Neural cell (in vitro differentiated cells): ENCODE measurements at regions not wholly inside any gene's neighbourhood (a gene's known extent, or its start where the extent isn't known, plus 50 kb on each side); places are given as distances from the start of the nearest gene placed in this dataset.
A peak's percentile ranks its signal among the peaks of the same experiment; 100 is the strongest.

ENCODE experiments used
- H2AFZ ChIP-seq: fragments of 200-600, 300-800 bp; sonication (generic), shearing (Covaris generic); 2 replicates; pipeline ENCODE4 v1.6.0; 2014; ENCODE audit warnings: low read depth, mild to moderate bottlenecking, antibody characterized with exemption, low read length, moderate library complexity
- H3F3A ChIP-seq: fragments of 200-600 bp; shearing (Covaris generic); 2 replicates; pipeline ENCODE4 v1.6.1; 2016; ENCODE audit warnings: mild to moderate bottlenecking, moderate library complexity, mixed read lengths, antibody characterized with exemption, low read length; ENCODE audit not compliant: insufficient read depth, poor library complexity, severe bottlenecking
- H3K27ac ChIP-seq: fragments of 200-600, 300-800 bp; sonication (generic), shearing (Covaris generic); 2 replicates; pipeline ENCODE4 v1.5.1; 2014; ENCODE audit warnings: mild to moderate bottlenecking, low read length, moderate library complexity
- H3K27me3 ChIP-seq: fragments of 300-800, 200-600 bp; sonication (generic), shearing (Covaris generic); 2 replicates; pipeline ENCODE4 v1.6.0; 2014; ENCODE audit warnings: mild to moderate bottlenecking, low read depth, low read length, moderate library complexity; ENCODE audit not compliant: insufficient read depth
- H3K36me3 ChIP-seq: fragments of 300-800, 200-600 bp; sonication (generic), shearing (Covaris generic); 2 replicates; pipeline ENCODE4 v1.5.1; 2014; ENCODE audit warnings: mild to moderate bottlenecking, antibody characterized with exemption, low read length, moderate library complexity; ENCODE audit not compliant: insufficient read depth
- H3K4me2 ChIP-seq: fragments of 300-800, 200-600 bp; sonication (generic), shearing (Covaris generic); 2 replicates; pipeline ENCODE4 v1.6.0; 2014; ENCODE audit warnings: mild to moderate bottlenecking, low read length
- H3K4me3 ChIP-seq: fragments of 300-800, 200-600 bp; sonication (generic), shearing (Covaris generic); 2 replicates; pipeline ENCODE4 v1.5.1; 2014; ENCODE audit warnings: mild to moderate bottlenecking, low read length, moderate library complexity
- H3K79me2 ChIP-seq: fragments of 200-600 bp; shearing (Covaris generic); replicated peaks from 2 replicates; pipeline ENCODE4 v1.6.0; 2014; ENCODE audit warnings: mild to moderate bottlenecking, low read length, moderate library complexity; ENCODE audit not compliant: insufficient read depth
- H3K9ac ChIP-seq: fragments of 300-800, 200-600 bp; sonication (generic), shearing (Covaris generic); 2 replicates; pipeline ENCODE4 v1.6.1; 2016; ENCODE audit warnings: mild to moderate bottlenecking, low read length, mixed read lengths
- H3K9me2 ChIP-seq: fragments of 200-600 bp; shearing (Covaris generic); 2 replicates; pipeline ENCODE4 v1.6.1; 2016; ENCODE audit warnings: mild to moderate bottlenecking, low read length, mixed read lengths; ENCODE audit not compliant: insufficient read depth
- H3K9me3 ChIP-seq: fragments of 200-600, 300-800 bp; sonication (generic), shearing (Covaris generic); 2 replicates; pipeline ENCODE4 v1.6.1; 2016; ENCODE audit warnings: mild to moderate bottlenecking, mixed run types, low read length, moderate library complexity, mixed read lengths
- H4K20me1 ChIP-seq: fragments of 200-600 bp; shearing (Covaris generic); 2 replicates; pipeline ENCODE4 v1.6.1; 2016; ENCODE audit warnings: mild to moderate bottlenecking, mixed run types; ENCODE audit not compliant: insufficient read depth
- EP300 ChIP-seq: fragments of 450-650 bp; conservative IDR thresholded peaks from 2 replicates; pipeline ENCODE4 v1.6.1; 2014; ENCODE audit warnings: antibody characterized with exemption, mild to moderate bottlenecking, moderate library complexity; ENCODE audit not compliant: poor library complexity, severe bottlenecking
- EZH2 ChIP-seq: fragments of 200-600, 300-800 bp; shearing (Covaris generic), sonication (generic); IDR thresholded peaks from 2 replicates; pipeline ENCODE4 v1.6.1; 2014; ENCODE audit warnings: antibody characterized with exemption, low read length, borderline replicate concordance, mild to moderate bottlenecking; ENCODE audit not compliant: insufficient read depth, poor library complexity, severe bottlenecking
- MXI1 ChIP-seq: fragments of 450-650 bp; conservative IDR thresholded peaks from 2 replicates; pipeline ENCODE4 v1.6.1; 2014; ENCODE audit warnings: antibody characterized with exemption, mild to moderate bottlenecking; ENCODE audit not compliant: poor library complexity, severe bottlenecking
- POLR2AphosphoS5 ChIP-seq: IDR thresholded peaks from 2 replicates; pipeline ENCODE4 v1.6.1; 2012
- RAD21 ChIP-seq: fragments of 450-650 bp; conservative IDR thresholded peaks from 2 replicates; pipeline ENCODE4 v1.6.1; 2014; ENCODE audit warnings: antibody characterized with exemption, mild to moderate bottlenecking, moderate library complexity
- REST ChIP-seq: IDR thresholded peaks from 2 replicates; pipeline ENCODE4 v1.6.1; 2012; ENCODE audit warnings: borderline replicate concordance
- SMC3 ChIP-seq: fragments of 450-650 bp; conservative IDR thresholded peaks from 2 replicates; pipeline ENCODE4 v1.6.1; 2014; ENCODE audit warnings: antibody characterized with exemption, mild to moderate bottlenecking, moderate library complexity; ENCODE audit not compliant: poor library complexity
- TAF1 ChIP-seq: IDR thresholded peaks from 2 replicates; pipeline ENCODE4 v1.6.1; 2012; ENCODE audit warnings: low read depth
- TF ChIP-seq, protein P1 (sequence below): fragments of 450-650 bp; IDR thresholded peaks from 2 replicates; pipeline ENCODE4 v1.5.1; 2014; ENCODE audit warnings: antibody characterized with exemption, mild to moderate bottlenecking, moderate library complexity; ENCODE audit not compliant: poor library complexity, severe bottlenecking

DNA sequence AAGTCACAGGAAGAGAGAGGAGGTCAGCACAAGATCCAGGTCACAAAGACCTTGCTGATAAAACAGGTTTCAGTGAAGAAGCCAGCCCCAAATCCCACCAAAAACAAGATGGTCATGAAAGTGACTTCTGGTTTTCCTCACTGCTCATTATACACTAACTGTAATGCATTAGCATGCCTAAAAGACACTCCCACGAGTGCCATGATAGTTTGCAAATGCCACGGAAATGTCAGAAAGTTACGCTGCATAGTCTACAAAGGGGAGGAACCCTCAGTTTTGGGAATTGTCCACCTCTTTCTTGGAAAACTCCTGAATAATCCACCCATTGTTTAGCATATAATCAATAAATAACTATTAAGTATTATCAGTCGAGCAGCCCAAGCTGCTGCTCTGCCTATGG is 427.2 kb downstream of the RFPL4B start:
- H3F3A ChIP-seq: no peaks in the 10 kb centered on the region

DNA sequence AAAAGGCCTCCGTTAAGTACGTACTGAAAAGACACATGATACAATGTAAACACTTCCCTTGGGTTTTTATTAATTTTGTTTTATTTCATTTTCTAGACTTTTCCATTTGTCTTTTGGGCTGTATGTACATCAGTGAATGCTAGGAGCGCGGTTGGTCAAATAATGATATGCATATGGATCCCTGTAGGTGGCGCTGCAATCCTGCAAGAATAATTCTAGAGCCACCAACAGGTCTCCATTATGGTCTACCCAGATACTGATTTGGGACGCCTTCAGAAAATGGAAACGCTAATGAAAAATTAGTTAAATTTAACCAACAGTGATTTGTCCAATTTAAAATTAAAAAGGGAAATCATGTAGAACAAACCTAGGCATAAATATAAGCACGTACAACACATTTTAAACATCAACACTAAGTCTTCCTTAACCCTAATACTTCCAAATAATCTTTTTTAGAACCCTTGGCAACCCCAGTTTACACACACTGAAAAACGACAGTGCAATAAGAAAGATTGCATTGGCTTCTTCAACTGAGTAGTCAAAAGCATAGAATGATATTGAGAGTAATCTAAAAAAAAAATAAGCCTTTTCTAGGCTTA is 433.5 kb downstream of the RFPL4B start:
- Histone ChIP-seq H4K20me1 (no peaks in the 10 kb centered on the region), H3K9me3 (no peaks in the 10 kb centered on the region), H3K36me3 (no peaks in the 10 kb centered on the region), H3K79me2 (no peaks in the 10 kb centered on the region), H3K27ac (no peak overlapping the region), H3K9ac (no peak overlapping the region), H2AFZ (no peak overlapping the region), H3F3A (no peaks in the 10 kb centered on the region), H3K27me3 (no peaks in the 10 kb centered on the region), H3K4me3 (no peak overlapping the region), H3K9me2 (no peaks in the 10 kb centered on the region), H3K4me2 (no peak overlapping the region)
- TF ChIP-seq, protein P1, sequence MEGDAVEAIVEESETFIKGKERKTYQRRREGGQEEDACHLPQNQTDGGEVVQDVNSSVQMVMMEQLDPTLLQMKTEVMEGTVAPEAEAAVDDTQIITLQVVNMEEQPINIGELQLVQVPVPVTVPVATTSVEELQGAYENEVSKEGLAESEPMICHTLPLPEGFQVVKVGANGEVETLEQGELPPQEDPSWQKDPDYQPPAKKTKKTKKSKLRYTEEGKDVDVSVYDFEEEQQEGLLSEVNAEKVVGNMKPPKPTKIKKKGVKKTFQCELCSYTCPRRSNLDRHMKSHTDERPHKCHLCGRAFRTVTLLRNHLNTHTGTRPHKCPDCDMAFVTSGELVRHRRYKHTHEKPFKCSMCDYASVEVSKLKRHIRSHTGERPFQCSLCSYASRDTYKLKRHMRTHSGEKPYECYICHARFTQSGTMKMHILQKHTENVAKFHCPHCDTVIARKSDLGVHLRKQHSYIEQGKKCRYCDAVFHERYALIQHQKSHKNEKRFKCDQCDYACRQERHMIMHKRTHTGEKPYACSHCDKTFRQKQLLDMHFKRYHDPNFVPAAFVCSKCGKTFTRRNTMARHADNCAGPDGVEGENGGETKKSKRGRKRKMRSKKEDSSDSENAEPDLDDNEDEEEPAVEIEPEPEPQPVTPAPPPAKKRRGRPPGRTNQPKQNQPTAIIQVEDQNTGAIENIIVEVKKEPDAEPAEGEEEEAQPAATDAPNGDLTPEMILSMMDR: peak; percentile 84
- no peak for TF ChIP-seq MXI1
- no peak for TF ChIP-seq EP300
- no peak for TF ChIP-seq EZH2
- peak; percentile 91 for TF ChIP-seq SMC3
- no peak for TF ChIP-seq TAF1
- TF ChIP-seq RAD21: peak; percentile 90

More for the DNA sequence above, 427.2 kb downstream of the RFPL4B start:
- Histone ChIP-seq H4K20me1 (no peaks in the 10 kb centered on the region), H3K4me3 (no peak overlapping the region), H3K27me3 (no peaks in the 10 kb centered on the region), H3K9me3 (no peaks in the 10 kb centered on the region), H3K79me2 (no peaks in the 10 kb centered on the region), H3K36me3 (no peaks in the 10 kb centered on the region), H3K4me2 (no peak overlapping the region), H3K27ac (no peak overlapping the region), H3K9ac (no peak overlapping the region), H3K9me2 (no peaks in the 10 kb centered on the region), H2AFZ (no peak overlapping the region)
- TF ChIP-seq RAD21: no peak
- no peak for TF ChIP-seq EZH2
- TF ChIP-seq EP300: no peak
- TF ChIP-seq REST: no peak
- no peak for TF ChIP-seq POLR2AphosphoS5
- no peak for TF ChIP-seq TAF1
- TF ChIP-seq SMC3: no peak
- TF ChIP-seq, protein P1: no peak
- no peak for TF ChIP-seq MXI1
